Nephron progenitor cell (in vitro differentiated cells): ENCODE measurements at regions not wholly inside any gene's neighbourhood (a gene's known extent, or its start where the extent isn't known, plus 50 kb on each side); places are given as distances from the start of the nearest gene placed in this dataset.

ENCODE experiments used
- DNase-seq: peaks from one replicate; pipeline ENCODE4 v3.0.0; 2021
- H3K27ac Mint-ChIP-seq: 2 replicates; pipeline ENCODE4 v1.8.0; 2021; ENCODE audit warnings: mild to moderate bottlenecking, moderate library complexity, mixed read lengths
- H3K27me3 Mint-ChIP-seq: 2 replicates; pipeline ENCODE4 v1.8.0; 2021; ENCODE audit warnings: mild to moderate bottlenecking, low read depth, mixed read lengths; ENCODE audit not compliant: poor library complexity
- H3K36me3 Mint-ChIP-seq: 2 replicates; pipeline ENCODE4 v1.8.0; 2021; ENCODE audit warnings: low read depth, mixed read lengths
- H3K4me1 Mint-ChIP-seq: 2 replicates; pipeline ENCODE4 v1.8.0; 2021; ENCODE audit warnings: mixed read lengths
- H3K4me3 Mint-ChIP-seq: 2 replicates; pipeline ENCODE4 v1.8.0; 2021; ENCODE audit warnings: mild to moderate bottlenecking, moderate library complexity, mixed read lengths
- H3K9me3 Mint-ChIP-seq: 2 replicates; pipeline ENCODE4 v1.8.0; 2021; ENCODE audit warnings: mild to moderate bottlenecking, moderate library complexity, mixed read lengths
- CTCF ChIP-seq: fragments of 200-600 bp; sonication (generic); IDR thresholded peaks from 2 replicates; pipeline ENCODE4 v1.5.0; 2021; ENCODE audit warnings: antibody characterized with exemption

- peaks cover 4% of the 10 kb centered on the region for H3K27me3 Mint-ChIP-seq
- no peak for TF ChIP-seq CTCF
- DNase-seq, result no peak
- H3K27ac Mint-ChIP-seq, result no peak overlapping the region
- H3K4me1 Mint-ChIP-seq, result peaks cover 7% of the 10 kb centered on the region
- no peaks in the 10 kb centered on the region for H3K36me3 Mint-ChIP-seq
- H3K9me3 Mint-ChIP-seq, result no peaks in the 10 kb centered on the region
- no peak overlapping the region for H3K4me3 Mint-ChIP-seq
Observed at GRCh38 chr9:117970276-117971050, 266.3 kb downstream of the TLR4 start.

GRCh38 chr9:117974108-117974507 is 269.9 kb downstream of the TLR4 start:
- H3K27ac Mint-ChIP-seq, result no peak overlapping the region
- no peaks in the 10 kb centered on the region for H3K36me3 Mint-ChIP-seq
- H3K9me3 Mint-ChIP-seq, result peaks cover 5% of the 10 kb centered on the region
- TF ChIP-seq CTCF, result no peak
- H3K4me3 Mint-ChIP-seq, result no peak overlapping the region
- peaks cover 4% of the 10 kb centered on the region for H3K27me3 Mint-ChIP-seq
- no peak for DNase-seq
- H3K4me1 Mint-ChIP-seq, result no peaks in the 10 kb centered on the region

GRCh38 chr9:117979914-117980313 is 275.7 kb downstream of the TLR4 start:
- Mint-ChIP-seq H3K4me3 (no peak overlapping the region), H3K9me3 (peaks cover 5% of the 10 kb centered on the region), H3K27me3 (peaks cover 13% of the 10 kb centered on the region), H3K27ac (no peak overlapping the region), H3K36me3 (no peaks in the 10 kb centered on the region), H3K4me1 (peaks cover 11% of the 10 kb centered on the region)
- no peak for TF ChIP-seq CTCF
- no peak for DNase-seq

DNA sequence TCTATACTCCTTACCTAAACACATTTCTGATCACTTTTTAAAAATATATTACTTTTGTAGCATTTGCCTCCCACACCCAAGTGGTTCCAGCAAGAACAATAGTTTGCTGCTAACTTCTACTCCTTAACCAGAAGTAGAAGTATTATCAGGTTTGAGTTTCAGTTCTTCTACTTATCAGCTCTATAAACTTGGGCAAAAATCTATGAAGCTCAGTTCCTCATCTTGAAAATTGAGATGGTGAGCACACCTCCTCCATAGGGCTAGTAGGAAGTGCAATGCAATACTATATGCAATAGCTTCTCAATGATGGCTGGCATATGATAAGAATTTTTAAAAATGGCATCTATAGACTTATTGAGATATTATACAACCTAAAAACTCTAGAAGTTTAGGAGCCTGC is 283.7 kb downstream of the TLR4 start:
- peaks cover 10% of the 10 kb centered on the region for H3K27me3 Mint-ChIP-seq
- no peaks in the 10 kb centered on the region for H3K36me3 Mint-ChIP-seq
- TF ChIP-seq CTCF, result no peak
- H3K27ac Mint-ChIP-seq, result no peak overlapping the region
- peaks cover 25% of the 10 kb centered on the region for H3K4me1 Mint-ChIP-seq
- H3K9me3 Mint-ChIP-seq, result no peaks in the 10 kb centered on the region
- DNase-seq, result no peak
- no peak overlapping the region for H3K4me3 Mint-ChIP-seq

DNA sequence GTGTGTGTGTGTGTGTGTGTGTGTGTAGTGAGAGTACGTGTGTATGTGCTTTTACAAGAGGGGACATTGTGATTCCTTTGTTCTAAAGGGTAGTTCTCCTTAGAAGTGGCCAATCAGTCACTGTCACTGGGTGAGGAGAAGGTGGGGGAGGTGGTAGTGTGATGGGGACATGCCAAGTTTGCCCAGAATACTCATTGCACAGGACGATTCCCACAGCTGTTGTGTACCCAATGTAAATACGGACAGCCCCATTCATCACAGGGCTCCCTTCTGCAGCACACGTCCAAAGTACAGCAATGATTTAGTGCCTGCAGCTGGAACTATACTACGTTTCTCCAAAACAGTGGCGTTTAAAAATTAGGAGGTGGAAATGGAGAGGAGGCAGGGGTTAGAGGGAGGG is 287.8 kb downstream of the TLR4 start:
- no peak for TF ChIP-seq CTCF
- Mint-ChIP-seq H3K36me3 (no peaks in the 10 kb centered on the region), H3K27me3 (no peaks in the 10 kb centered on the region), H3K27ac (peak overlapping the region; percentile 76), H3K9me3 (no peaks in the 10 kb centered on the region), H3K4me3 (no peak overlapping the region), H3K4me1 (peaks cover 21% of the 10 kb centered on the region)
- peak; percentile 7 for DNase-seq

DNA sequence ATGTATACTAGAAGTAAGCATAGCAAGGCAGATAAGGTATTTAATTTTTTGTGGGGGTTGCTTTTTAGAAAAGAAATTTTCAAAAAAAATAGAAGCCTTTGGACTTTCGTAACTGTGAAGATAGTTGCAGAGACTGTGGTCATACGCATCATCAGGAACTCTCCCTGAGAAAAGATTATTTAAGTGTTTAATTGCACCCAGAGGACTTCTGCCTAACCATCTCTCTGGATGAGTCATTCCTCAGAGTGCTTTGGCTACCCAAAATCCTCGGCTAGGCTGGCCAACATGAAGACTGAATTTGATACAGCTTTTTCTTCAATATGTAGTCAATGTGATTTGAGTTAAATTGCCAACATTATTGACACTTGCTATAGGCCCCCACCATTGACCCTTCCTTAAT is 296.4 kb downstream of the TLR4 start:
- no peak for TF ChIP-seq CTCF
- no peaks in the 10 kb centered on the region for H3K36me3 Mint-ChIP-seq
- no peak overlapping the region for H3K27ac Mint-ChIP-seq
- peaks cover 7% of the 10 kb centered on the region for H3K4me1 Mint-ChIP-seq
- no peak overlapping the region for H3K4me3 Mint-ChIP-seq
- H3K27me3 Mint-ChIP-seq, result no peaks in the 10 kb centered on the region
- H3K9me3 Mint-ChIP-seq, result no peaks in the 10 kb centered on the region
- no peak for DNase-seq
